ENCODE measurements at regions not wholly inside any gene's neighbourhood (a gene's known extent, or its start where the extent isn't known, plus 50 kb on each side); places are given as distances from the start of the nearest gene placed in this dataset.
"Not testable (repeated sequence)": the region's sequence is repeated elsewhere in the genome, so short reads cannot be mapped to it uniquely, and the experiment has no call there.

DNA sequence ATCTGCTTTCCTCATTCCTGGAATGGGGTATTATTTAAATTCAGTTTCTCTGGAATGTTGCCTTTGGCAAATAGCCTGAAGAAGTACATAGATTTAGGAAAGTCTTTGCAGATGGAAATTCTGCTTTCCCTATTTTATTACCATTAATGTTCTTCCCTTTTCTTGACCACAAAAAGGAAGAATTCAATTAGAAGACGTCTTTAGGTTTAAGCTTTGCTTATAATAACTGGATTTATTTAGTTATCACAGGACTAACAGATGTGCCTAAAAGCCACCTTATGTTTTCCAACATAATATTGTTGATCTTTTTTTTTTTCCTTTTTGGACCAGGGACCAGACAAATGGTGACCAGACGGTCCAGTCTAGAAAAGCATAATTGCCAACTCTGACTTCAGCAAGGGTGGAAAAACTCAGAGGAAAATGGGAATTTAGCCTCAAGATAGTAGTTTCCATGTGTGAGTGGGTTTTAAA lies 210.1 kb upstream of the SPRY2 start:
- peaks cover 10% of the 10 kb centered on the region for H3K9me3 Mint-ChIP-seq
- H3K27me3 Mint-ChIP-seq = no peaks in the 10 kb centered on the region
- no peaks in the 10 kb centered on the region for H3K4me1 Mint-ChIP-seq
- H3K4me3 Mint-ChIP-seq = no peak overlapping the region
- H3K27ac Mint-ChIP-seq = no peak overlapping the region
- no peaks in the 10 kb centered on the region for H3K36me3 Mint-ChIP-seq (ENCODE audit: low read depth)
- ATAC-seq (replicated peaks) = no peak

GRCh38 chr13:80548915-80549314 lies 208.0 kb upstream of the SPRY2 start:
- no peaks in the 10 kb centered on the region for H3K36me3 Mint-ChIP-seq (ENCODE audit: low read depth)
- ATAC-seq (replicated peaks) = no peak
- H3K9me3 Mint-ChIP-seq = peaks cover 22% of the 10 kb centered on the region
- H3K27ac Mint-ChIP-seq = no peak overlapping the region
- H3K27me3 Mint-ChIP-seq = no peaks in the 10 kb centered on the region
- H3K4me1 Mint-ChIP-seq = no peaks in the 10 kb centered on the region
- no peak overlapping the region for H3K4me3 Mint-ChIP-seq

- no peak for ATAC-seq (replicated peaks)
- H3K36me3 Mint-ChIP-seq (ENCODE audit: low read depth) = no peaks in the 10 kb centered on the region
- H3K27me3 Mint-ChIP-seq = no peaks in the 10 kb centered on the region
- H3K9me3 Mint-ChIP-seq = peaks cover 20% of the 10 kb centered on the region
- H3K4me1 Mint-ChIP-seq = no peaks in the 10 kb centered on the region
- no peak overlapping the region for H3K4me3 Mint-ChIP-seq
- no peak overlapping the region for H3K27ac Mint-ChIP-seq
Observed at GRCh38 chr13:80547885-80548825, 207.2 kb upstream of the SPRY2 start.

DNA sequence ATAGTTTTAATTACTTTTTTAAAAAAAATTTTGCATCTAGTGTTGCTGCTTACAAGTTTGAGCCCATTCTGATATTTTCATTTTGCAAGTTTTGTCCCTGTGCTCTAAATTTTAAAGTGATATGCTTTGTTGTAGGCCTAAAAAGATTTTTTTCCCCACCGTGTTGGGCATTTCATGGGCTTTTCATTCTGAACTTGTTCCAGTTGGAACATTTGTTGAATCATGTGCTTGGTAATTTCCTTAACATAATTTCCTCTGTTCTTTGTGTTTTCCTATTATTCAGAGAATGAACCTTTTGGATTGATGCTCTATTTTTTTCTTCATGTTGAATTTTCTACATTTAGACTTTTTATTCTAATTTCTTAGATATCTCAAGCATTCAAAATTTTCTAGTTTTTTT lies 206.4 kb upstream of the SPRY2 start:
- H3K27ac Mint-ChIP-seq = no peak overlapping the region
- H3K4me1 Mint-ChIP-seq = no peaks in the 10 kb centered on the region
- no peak overlapping the region for H3K4me3 Mint-ChIP-seq
- no peak for ATAC-seq (replicated peaks)
- H3K27me3 Mint-ChIP-seq = no peaks in the 10 kb centered on the region
- H3K9me3 Mint-ChIP-seq = peaks cover 25% of the 10 kb centered on the region
- no peaks in the 10 kb centered on the region for H3K36me3 Mint-ChIP-seq (ENCODE audit: low read depth)

- Mint-ChIP-seq H3K27ac (no peak overlapping the region), H3K36me3 (ENCODE audit: low read depth) (no peaks in the 10 kb centered on the region), H3K27me3 (no peaks in the 10 kb centered on the region), H3K4me3 (no peak overlapping the region), H3K9me3 (peaks cover 19% of the 10 kb centered on the region), H3K4me1 (no peaks in the 10 kb centered on the region)
- no peak for ATAC-seq (replicated peaks)
Observed at GRCh38 chr13:80533175-80533574, 192.2 kb upstream of the SPRY2 start.

DNA sequence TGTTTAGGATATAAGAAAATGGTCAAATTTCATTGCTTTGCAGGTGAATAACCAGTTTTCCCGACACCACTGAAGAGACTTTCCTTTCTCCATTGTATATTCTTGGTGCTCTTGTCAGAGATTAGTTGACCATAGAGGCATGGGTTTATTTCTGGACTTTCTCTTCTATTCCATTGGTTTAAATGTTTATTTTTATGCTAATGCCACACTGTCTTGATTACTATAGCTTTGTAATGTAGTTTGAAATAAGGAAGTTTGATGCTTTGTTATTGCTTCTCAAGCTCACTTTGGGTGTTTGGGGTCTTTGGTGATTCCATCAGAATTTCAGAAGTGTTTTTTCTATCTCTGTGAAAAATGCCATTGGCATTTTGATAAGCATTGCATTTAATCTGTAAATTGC lies 190.0 kb upstream of the SPRY2 start:
- no peak for ATAC-seq (replicated peaks)

GRCh38 chr13:80530191-80530590 lies 189.3 kb upstream of the SPRY2 start:
- H3K4me1 Mint-ChIP-seq = no peaks in the 10 kb centered on the region
- H3K27ac Mint-ChIP-seq = no peak overlapping the region
- H3K27me3 Mint-ChIP-seq = no peaks in the 10 kb centered on the region
- H3K36me3 Mint-ChIP-seq (ENCODE audit: low read depth) = no peaks in the 10 kb centered on the region
- peaks cover 21% of the 10 kb centered on the region for H3K9me3 Mint-ChIP-seq
- no peak overlapping the region for H3K4me3 Mint-ChIP-seq
- no peak for ATAC-seq (replicated peaks)

More for the DNA sequence above, 190.0 kb upstream of the SPRY2 start:
- H3K27ac Mint-ChIP-seq = no peak overlapping the region
- no peaks in the 10 kb centered on the region for H3K27me3 Mint-ChIP-seq
- no peaks in the 10 kb centered on the region for H3K36me3 Mint-ChIP-seq (ENCODE audit: low read depth)
- no peak overlapping the region for H3K4me3 Mint-ChIP-seq
- H3K4me1 Mint-ChIP-seq = no peaks in the 10 kb centered on the region
- H3K9me3 Mint-ChIP-seq = peaks cover 21% of the 10 kb centered on the region

DNA sequence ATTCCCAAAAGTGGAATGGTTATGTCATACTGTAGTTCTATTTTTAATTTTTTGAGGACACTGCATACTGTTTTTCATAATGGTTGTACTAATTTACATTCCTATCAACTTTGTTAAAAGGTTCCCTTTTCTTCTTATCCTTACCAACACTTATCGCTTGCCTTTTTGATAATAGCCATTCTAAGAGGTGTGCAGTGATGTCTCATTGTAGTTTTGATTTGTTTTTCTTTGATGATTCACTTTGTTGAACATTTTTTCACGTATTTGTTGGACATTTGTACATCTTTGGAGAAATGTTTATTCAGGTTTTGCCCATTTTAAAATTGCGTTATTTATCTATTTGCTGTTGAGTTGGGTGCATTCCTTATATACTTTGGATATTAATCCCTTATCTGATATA lies 188.8 kb upstream of the SPRY2 start:
- Mint-ChIP-seq H3K4me3 (no peak overlapping the region), H3K27me3 (no peaks in the 10 kb centered on the region), H3K9me3 (peaks cover 21% of the 10 kb centered on the region), H3K27ac (no peak overlapping the region), H3K4me1 (no peaks in the 10 kb centered on the region), H3K36me3 (ENCODE audit: low read depth) (no peaks in the 10 kb centered on the region)
- no peak for ATAC-seq (replicated peaks)

GRCh38 chr13:80528733-80529132 lies 187.8 kb upstream of the SPRY2 start:
- no peak overlapping the region for H3K4me3 Mint-ChIP-seq
- H3K9me3 Mint-ChIP-seq = peaks cover 18% of the 10 kb centered on the region
- H3K36me3 Mint-ChIP-seq (ENCODE audit: low read depth) = no peaks in the 10 kb centered on the region
- no peaks in the 10 kb centered on the region for H3K27me3 Mint-ChIP-seq
- ATAC-seq (replicated peaks) = no peak
- no peaks in the 10 kb centered on the region for H3K4me1 Mint-ChIP-seq
- no peak overlapping the region for H3K27ac Mint-ChIP-seq

GRCh38 chr13:80527400-80527799 lies 186.5 kb upstream of the SPRY2 start:
- Mint-ChIP-seq H3K36me3 (ENCODE audit: low read depth) (no peaks in the 10 kb centered on the region), H3K27me3 (no peaks in the 10 kb centered on the region), H3K4me1 (no peaks in the 10 kb centered on the region), H3K9me3 (peaks cover 18% of the 10 kb centered on the region), H3K4me3 (no peak overlapping the region), H3K27ac (no peak overlapping the region)
- ATAC-seq (replicated peaks) = no peak

GRCh38 chr13:80524447-80525215 lies 183.7 kb upstream of the SPRY2 start:
- Mint-ChIP-seq H3K27ac (no peak overlapping the region), H3K9me3 (peaks cover 13% of the 10 kb centered on the region), H3K27me3 (no peaks in the 10 kb centered on the region), H3K4me1 (no peaks in the 10 kb centered on the region), H3K36me3 (ENCODE audit: low read depth) (no peaks in the 10 kb centered on the region), H3K4me3 (no peak overlapping the region)
- no peak for ATAC-seq (replicated peaks)

- Mint-ChIP-seq H3K4me1 (no peaks in the 10 kb centered on the region), H3K27ac (no peak overlapping the region), H3K36me3 (ENCODE audit: low read depth) (no peaks in the 10 kb centered on the region), H3K4me3 (no peak overlapping the region), H3K9me3 (peaks cover 11% of the 10 kb centered on the region), H3K27me3 (no peaks in the 10 kb centered on the region)
- no peak for ATAC-seq (replicated peaks)
Observed at GRCh38 chr13:80523134-80523533, 182.2 kb upstream of the SPRY2 start.

GRCh38 chr13:80522463-80522862 lies 181.5 kb upstream of the SPRY2 start:
- not testable (repeated sequence) for H3K27me3 Mint-ChIP-seq; H3K36me3 Mint-ChIP-seq (ENCODE audit: low read depth); H3K4me1 Mint-ChIP-seq; H3K4me3 Mint-ChIP-seq; ATAC-seq (replicated peaks); H3K27ac Mint-ChIP-seq
- peaks cover 13% of the 10 kb centered on the region for H3K9me3 Mint-ChIP-seq

DNA sequence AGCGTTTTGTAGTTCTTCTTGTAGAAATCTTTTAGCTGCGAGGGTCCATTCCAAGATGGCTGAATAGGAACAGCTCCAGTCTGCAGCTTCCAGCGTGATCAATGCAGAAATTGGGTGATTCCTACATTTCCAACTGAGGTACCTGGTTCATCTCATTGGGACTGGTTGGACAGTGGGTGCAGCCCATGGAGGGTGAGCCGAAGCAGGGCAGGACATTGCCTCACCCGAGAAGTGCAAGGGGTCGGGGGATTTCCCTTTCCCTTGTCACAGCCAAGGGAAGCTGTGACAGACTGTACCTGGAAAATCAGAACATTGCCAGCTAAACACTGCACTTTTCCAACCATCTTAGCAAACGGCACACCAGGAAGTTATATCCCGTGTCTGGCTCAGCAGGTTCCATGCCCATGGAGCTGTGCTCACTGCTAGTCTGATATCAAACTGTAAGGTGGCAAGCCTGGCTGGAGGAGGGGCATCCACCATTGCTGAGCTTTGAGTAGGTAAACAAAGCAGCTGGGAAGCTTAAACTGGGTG lies 176.0 kb upstream of the SPRY2 start:
- Mint-ChIP-seq H3K4me1 (no peaks in the 10 kb centered on the region), H3K27ac (no peak overlapping the region), H3K9me3 (peaks cover 31% of the 10 kb centered on the region), H3K4me3 (no peak overlapping the region), H3K36me3 (ENCODE audit: low read depth) (no peaks in the 10 kb centered on the region), H3K27me3 (no peaks in the 10 kb centered on the region)
- no peak for ATAC-seq (replicated peaks)

DNA sequence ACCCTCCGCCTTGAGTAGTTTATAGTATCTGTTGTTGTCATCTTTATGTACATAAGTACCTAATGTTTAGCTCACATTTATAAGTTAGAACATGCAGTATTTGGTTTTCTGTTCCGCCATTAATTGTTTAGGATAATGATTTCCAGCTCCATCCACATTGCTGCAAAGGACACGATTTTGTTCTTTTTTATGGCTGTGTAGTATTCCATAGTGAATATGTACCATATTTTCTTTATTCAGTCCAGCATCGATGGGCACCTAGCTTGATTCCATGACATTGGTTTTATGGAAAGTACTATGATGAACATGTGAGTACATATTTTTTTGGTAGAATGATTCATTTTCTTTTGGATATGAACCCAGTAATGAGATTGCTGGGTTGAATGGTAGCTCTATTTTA lies 174.4 kb upstream of the SPRY2 start:
- H3K9me3 Mint-ChIP-seq = peaks cover 31% of the 10 kb centered on the region
- no peak overlapping the region for H3K4me3 Mint-ChIP-seq
- no peaks in the 10 kb centered on the region for H3K36me3 Mint-ChIP-seq (ENCODE audit: low read depth)
- H3K27me3 Mint-ChIP-seq = no peaks in the 10 kb centered on the region
- no peaks in the 10 kb centered on the region for H3K4me1 Mint-ChIP-seq
- no peak overlapping the region for H3K27ac Mint-ChIP-seq
- no peak for ATAC-seq (replicated peaks)

Measured in activated T-helper 17 cell treated with anti-CD3 and anti-CD28 coated beads, Interleukin-2, amount 50 U/mL, for 72 hours (primary cell).